HepG2 (cell line): ENCODE measurements at regions not wholly inside any gene's neighbourhood (a gene's known extent, or its start where the extent isn't known, plus 50 kb on each side); places are given as distances from the start of the nearest gene placed in this dataset.

ENCODE experiments used
- ATAC-seq: fragments of 200-7000 bp; cut with Tn5 transposase; 3 replicates; pipeline ENCODE4 v1.9.1; 2020; ENCODE audit warnings: mild to moderate bottlenecking, moderate library complexity
- BruUV-seq: library from RNA; stranded (reverse); fragments of 400-500 nt; replicated peaks from 2 replicates; lab custom pipeline; 2021; lab: Mats Ljungman, UMichigan
- CTCF ChIA-PET: fragments of 300-600 bp; formaldehyde crosslinking; extraction: SDS; loops from one replicate; lab custom pipeline; 2021; ENCODE audit warnings: low total read pairs, inconsistent platforms, low intra/inter-chr PET ratio; lab: Yijun Ruan, JAX
- POLR2A ChIA-PET: fragments of 350-600 bp; sonication (Branson Sonifier 250); formaldehyde crosslinking; loops from one replicate; lab custom pipeline; 2020; ENCODE audit warnings: antibody characterized with exemption, inconsistent platforms; lab: Yijun Ruan, JAX
- DNase-seq: peaks from one replicate; pipeline ENCODE4 v3.0.0-alpha.2; 2015; ENCODE audit warnings: low spot score
- FAIRE-seq: peaks from 3 replicates; lab custom pipeline; 2011; peaks lifted over from hg19 to GRCh38; lab: Jason Lieb, UNC
- H2AFZ ChIP-seq: one replicate; pipeline ENCODE4 v1.6.1; 2011; ENCODE audit warnings: low read length, inconsistent platforms
- H3K27ac ChIP-seq: fragments of 300-600 bp; 3 replicates; pipeline ENCODE4 v1.8.0; 2011; ENCODE audit warnings: mixed run types, mild to moderate bottlenecking, mixed read lengths, low read length, inconsistent platforms; ENCODE audit not compliant: insufficient read depth; ENCODE audit errors: extremely low read length
- H3K27me3 ChIP-seq, 2 experiments: fragments of 200-600 bp in 1 of 2; 2 replicates in 1 of 2; 3 replicates in 1 of 2; pipeline versions ENCODE4 v1.6.0 to v1.8.0; 2011; ENCODE audit warnings: low read length in 2 of 2, mild to moderate bottlenecking in 2 of 2, moderate library complexity in 2 of 2, inconsistent platforms in 1 of 2; ENCODE audit not compliant: insufficient read depth in 2 of 2, control insufficient read depth in 1 of 2
- H3K36me3 ChIP-seq, 2 experiments: fragments of 200-600 bp in 1 of 2; replicated peaks in 1 of 2; 2 replicates in 1 of 2; 3 replicates in 1 of 2; pipeline versions ENCODE4 v1.5.1 to v1.8.0; 2011; ENCODE audit warnings: low read length in 2 of 2, inconsistent platforms in 1 of 2; ENCODE audit not compliant: insufficient read depth in 2 of 2, control insufficient read depth in 1 of 2
- H3K4me1 ChIP-seq: 2 replicates; pipeline ENCODE4 v1.5.1; 2012; ENCODE audit warnings: low read length, inconsistent platforms; ENCODE audit not compliant: insufficient read depth
- H3K4me2 ChIP-seq: 2 replicates; pipeline ENCODE4 v1.6.0; 2011; ENCODE audit warnings: low read depth, low read length, inconsistent platforms
- H3K4me3 ChIP-seq, 3 experiments: fragments of 200-600 bp in 1 of 3; sonication (generic), shearing (Covaris generic) in 1 of 3; replicated peaks in 1 of 3; 2 replicates each; pipeline ENCODE4 v1.5.1; 2011 to 2016; ENCODE audit warnings: low read length in 3 of 3, inconsistent platforms in 2 of 3, low read depth in 2 of 3, mild to moderate bottlenecking in 2 of 3, control low read depth in 1 of 3, mixed read lengths in 1 of 3; ENCODE audit not compliant: insufficient read depth in 1 of 3
- H3K79me2 ChIP-seq: one replicate; pipeline ENCODE4 v1.6.1; 2011; ENCODE audit warnings: low read length, inconsistent platforms; ENCODE audit not compliant: insufficient read depth
- H3K9ac ChIP-seq: 2 replicates; pipeline ENCODE4 v1.6.0; 2011; ENCODE audit warnings: mild to moderate bottlenecking, low read depth, low read length, inconsistent platforms; ENCODE audit not compliant: insufficient read depth
- H3K9me3 ChIP-seq: 2 replicates; pipeline ENCODE4 v1.5.1; 2012; ENCODE audit warnings: mild to moderate bottlenecking, low read length
- H4K20me1 ChIP-seq: 2 replicates; pipeline ENCODE4 v1.6.0; 2011; ENCODE audit warnings: inconsistent platforms, mild to moderate bottlenecking, low read length, moderate library complexity; ENCODE audit not compliant: insufficient read depth
- ARNT2 ChIP-seq: sonication (generic); formaldehyde crosslinking; IDR thresholded peaks from 2 replicates; pipeline ENCODE4 v1.8.0; 2022; ENCODE audit warnings: mild to moderate bottlenecking, low read depth, missing genetic modification reagents, moderate library complexity
- FOXO4 ChIP-seq: sonication (generic); formaldehyde crosslinking; conservative IDR thresholded peaks from 2 replicates; pipeline ENCODE4 v1.8.1; 2023; ENCODE audit warnings: missing genetic modification reagents
- GPBP1L1 ChIP-seq: sonication (generic); formaldehyde crosslinking; IDR thresholded peaks from 2 replicates; pipeline ENCODE4 v1.5.0; 2020; ENCODE audit warnings: mild to moderate bottlenecking, missing genetic modification reagents
- NCOA1 ChIP-seq: sonication (generic); formaldehyde crosslinking; IDR thresholded peaks from 2 replicates; pipeline ENCODE4 v1.9.0; 2021; ENCODE audit warnings: missing genetic modification reagents
- RNF219 ChIP-seq: sonication (generic); formaldehyde crosslinking; IDR thresholded peaks from 2 replicates; pipeline ENCODE4 v1.5.0; 2020; ENCODE audit warnings: mild to moderate bottlenecking, missing genetic modification reagents
- STAT5B ChIP-seq: sonication (generic); formaldehyde crosslinking; IDR thresholded peaks from 2 replicates; pipeline ENCODE4 v1.4.0; 2020; ENCODE audit warnings: missing genetic modification reagents
- SUZ12 ChIP-seq: fragments of 150-350 bp; IDR thresholded peaks from 2 replicates; pipeline ENCODE4 v1.6.1; 2014; ENCODE audit warnings: low read depth, low read length
- ZFP37 ChIP-seq: sonication (generic); formaldehyde crosslinking; IDR thresholded peaks from 2 replicates; pipeline ENCODE4 v1.4.0; 2020; ENCODE audit warnings: missing genetic modification reagents, borderline replicate concordance
- ZFP41 ChIP-seq: sonication (generic); formaldehyde crosslinking; IDR thresholded peaks from 2 replicates; pipeline ENCODE4 v1.4.0; 2020; ENCODE audit warnings: mild to moderate bottlenecking, missing genetic modification reagents, borderline replicate concordance
- ZNF572 ChIP-seq: sonication (generic); formaldehyde crosslinking; IDR thresholded peaks from 2 replicates; pipeline ENCODE4 v1.5.1; 2020; ENCODE audit warnings: mild to moderate bottlenecking, missing genetic modification reagents
- ZNF629 ChIP-seq: sonication (generic); formaldehyde crosslinking; conservative IDR thresholded peaks from 2 replicates; pipeline ENCODE4 v1.5.0; 2020; ENCODE audit warnings: missing genetic modification reagents
- ZNF784 ChIP-seq: sonication (generic); formaldehyde crosslinking; IDR thresholded peaks from 2 replicates; pipeline ENCODE4 v1.5.1; 2020; ENCODE audit warnings: missing genetic modification reagents, mild to moderate bottlenecking, borderline replicate concordance
- ZNF790 ChIP-seq: sonication (generic); formaldehyde crosslinking; IDR thresholded peaks from 2 replicates; pipeline ENCODE4 v1.8.0; 2022; ENCODE audit warnings: missing genetic modification reagents, mild to moderate bottlenecking, borderline replicate concordance
- WGBS: methylation state at CpG from one replicate; pipeline ENCODE4 v1.1.6; 2017; ENCODE audit warnings: low lambda C conversion rate; 5-methylcytosine and 5-hydroxymethylcytosine counted together
- in situ Hi-C: cut with HindIII; loops from 2 replicates; pipeline ENCODE4 v1.10.0; 2017; ENCODE audit warnings: low pct_unique_long_range_greater_than_20kb; ENCODE audit not compliant: extremely low pct_ligation_motif_present
- intact Hi-C: fragments of 100-400 bp; cut with micrococcal nuclease; formaldehyde crosslinking; loops from one replicate; pipeline ENCODE4 v1.10.0; 2022; ENCODE audit not compliant: unreplicated experiment

DNA sequence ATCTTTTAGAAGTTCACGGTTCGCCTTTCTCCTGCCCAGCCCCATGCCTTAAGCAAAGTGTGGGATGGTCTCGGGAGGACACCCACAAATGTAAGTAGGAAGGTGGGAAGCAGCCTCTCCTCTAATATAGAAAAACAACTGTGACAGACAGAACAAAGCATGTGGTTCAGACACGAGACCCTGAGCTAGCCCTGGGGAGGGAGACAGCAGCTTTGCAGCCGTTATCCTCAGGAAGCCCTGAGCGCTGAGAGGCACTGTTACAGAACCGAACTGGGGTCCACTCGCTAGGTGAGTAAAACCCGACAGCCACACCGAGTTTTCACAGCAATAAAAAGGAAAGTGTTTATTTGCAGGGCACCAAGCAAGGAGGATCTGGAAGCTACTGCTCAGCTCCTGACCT is 210.6 kb downstream of the UQCRFS1 start (continued):
- no peak for TF ChIP-seq FOXO4 (CRISPR knock-in tag)
- no peak for TF ChIP-seq ZNF572 (CRISPR knock-in tag)
- TF ChIP-seq SUZ12: no peak
- no peak for TF ChIP-seq ARNT2 (CRISPR knock-in tag)
- no peak for TF ChIP-seq STAT5B (CRISPR knock-in tag)
- TF ChIP-seq NCOA1 (CRISPR knock-in tag): no peak
- no peak for TF ChIP-seq ZFP41

GRCh38 chr19:29001597-29002245 is 211.2 kb downstream of the UQCRFS1 start:
- DNase-seq: no peak
- Histone ChIP-seq H3K36me3 (no peaks in the 10 kb centered on the region), H3K4me2 (no peak overlapping the region), H2AFZ (no peak overlapping the region), H3K4me3 (no peak overlapping the region), H3K79me2 (no peaks in the 10 kb centered on the region)
- TF ChIP-seq ZNF629 (CRISPR knock-in tag): 0 out of 2 replicates have a peak, but pooled peaks have one; percentile 14
- no peak for TF ChIP-seq ZNF790 (CRISPR knock-in tag)
- TF ChIP-seq GPBP1L1 (CRISPR knock-in tag): no peak
- TF ChIP-seq RNF219: no peak
- no peak for TF ChIP-seq ZFP37 (CRISPR knock-in tag)
- TF ChIP-seq ZNF784 (CRISPR knock-in tag): no peak
- TF ChIP-seq, all 625 proteins: peak for 1
- Histone ChIP-seq H3K27me3 (no peaks in the 10 kb centered on the region), H3K4me1 (no peaks in the 10 kb centered on the region), H3K9me3 (peaks cover 30% of the 10 kb centered on the region), H4K20me1 (no peaks in the 10 kb centered on the region), H3K9ac (no peak overlapping the region), H3K27ac (no peak overlapping the region)
- POLR2A ChIA-PET: no interaction called here
- in situ Hi-C loops (no loop called here), intact Hi-C loops (no loop called here)
- CTCF ChIA-PET: no interaction called here
- no TSS peak for BruUV-seq
- ATAC-seq (no peak), FAIRE-seq (no peak)
- 21% methylated on average over 12 of the region's 12 CpGs for WGBS
